ENCODE measurements at regions not wholly inside any gene's neighbourhood (a gene's known extent, or its start where the extent isn't known, plus 50 kb on each side); places are given as distances from the start of the nearest gene placed in this dataset.
"Not testable (repeated sequence)": the region's sequence is repeated elsewhere in the genome, so short reads cannot be mapped to it uniquely, and the experiment has no call there.

- ATAC-seq; H3K9me3 ChIP-seq (ENCODE audit: control insufficient read depth in 2 of 3, low read length in 3 of 3); H3K4me3 ChIP-seq (ENCODE audit: low read length); POLR2A ChIA-PET; H3K36me3 ChIP-seq (ENCODE audit: control insufficient read depth in 2 of 3, insufficient read depth in 3 of 3, low read length in 3 of 3); H3K27ac Mint-ChIP-seq; H3K27me3 ChIP-seq (ENCODE audit: control insufficient read depth in 2 of 2, insufficient read depth in 2 of 2, low read length in 2 of 2); H3K4me1 Mint-ChIP-seq; intact Hi-C loops (cut with micrococcal nuclease); H3K4me3 Mint-ChIP-seq; H3K4me1 ChIP-seq (ENCODE audit: control insufficient read depth in 2 of 2, insufficient read depth in 2 of 2, low read length in 2 of 2); DNase-seq; H3K27ac ChIP-seq (ENCODE audit: low read depth, low read length); CTCF ChIA-PET: not testable (repeated sequence)
- Mint-ChIP-seq H3K27me3 (peaks cover 0 to 25% (median 0%) of the 10 kb centered on the region in 5 donors), H3K9me3 (peaks cover 0 to 28% (median 5%) of the 10 kb centered on the region in 11 donors), H3K36me3 (peaks cover 0 to 27% (median 9%) of the 10 kb centered on the region in 5 donors)
These were observed 80.6 kb upstream of the ST3GAL5 start for GRCh38 chr2:85969367-85969766.

DNA sequence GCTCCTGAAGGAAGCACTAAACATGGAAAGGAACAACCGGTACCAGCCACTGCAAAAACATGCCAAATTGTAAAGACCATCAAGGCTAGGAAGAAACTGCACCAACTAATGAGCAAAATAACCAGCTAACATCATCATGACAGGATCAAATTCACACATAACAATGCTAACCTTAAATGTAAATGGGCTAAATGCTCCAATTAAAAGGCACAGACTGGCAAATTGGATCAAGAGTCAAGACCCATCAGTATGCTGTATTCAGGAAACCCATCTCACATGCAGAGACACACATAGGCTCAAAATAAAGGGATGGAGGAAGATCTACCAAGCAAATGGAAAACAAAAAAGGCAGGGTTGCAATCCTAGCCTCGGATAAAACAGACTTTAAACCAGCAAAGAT is 77.0 kb upstream of the ST3GAL5 start:
- H3K36me3 ChIP-seq (ENCODE audit: control insufficient read depth in 2 of 3, insufficient read depth in 3 of 3, low read length in 3 of 3); H3K9me3 ChIP-seq (ENCODE audit: control insufficient read depth in 2 of 3, low read length in 3 of 3); H3K27ac Mint-ChIP-seq; H3K4me3 ChIP-seq (ENCODE audit: low read length); H3K4me3 Mint-ChIP-seq; H3K27ac ChIP-seq (ENCODE audit: low read depth, low read length); H3K4me1 ChIP-seq (ENCODE audit: control insufficient read depth in 2 of 2, insufficient read depth in 2 of 2, low read length in 2 of 2); ATAC-seq; intact Hi-C loops (cut with micrococcal nuclease); POLR2A ChIA-PET; H3K27me3 ChIP-seq (ENCODE audit: control insufficient read depth in 2 of 2, insufficient read depth in 2 of 2, low read length in 2 of 2); DNase-seq; CTCF ChIA-PET: not testable (repeated sequence)
- Mint-ChIP-seq H3K36me3 (peaks cover 0 to 27% (median 5%) of the 10 kb centered on the region in 5 donors), H3K27me3 (peaks cover 0 to 13% (median 0%) of the 10 kb centered on the region in 5 donors), H3K9me3 (peaks cover 0 to 25% (median 2%) of the 10 kb centered on the region in 11 donors), H3K4me1 (peaks cover 0 to 15% (median 0%) of the 10 kb centered on the region in 7 donors)

- DNase-seq; ATAC-seq; intact Hi-C loops (cut with micrococcal nuclease); H3K27ac ChIP-seq (ENCODE audit: low read depth, low read length); H3K9me3 ChIP-seq (ENCODE audit: control insufficient read depth in 2 of 3, low read length in 3 of 3); CTCF ChIA-PET; H3K27me3 ChIP-seq (ENCODE audit: control insufficient read depth in 2 of 2, insufficient read depth in 2 of 2, low read length in 2 of 2); H3K36me3 ChIP-seq (ENCODE audit: control insufficient read depth in 2 of 3, insufficient read depth in 3 of 3, low read length in 3 of 3); H3K4me1 ChIP-seq (ENCODE audit: control insufficient read depth in 2 of 2, insufficient read depth in 2 of 2, low read length in 2 of 2); H3K4me3 ChIP-seq (ENCODE audit: low read length); POLR2A ChIA-PET: not testable (repeated sequence)
- peak overlapping the region in 1 of 9 donors; percentile 18 for H3K27ac Mint-ChIP-seq
- peak overlapping the region in 1 of 10 donors; percentile 1 for H3K4me3 Mint-ChIP-seq
- peaks cover 0 to 25% (median 5%) of the 10 kb centered on the region in 5 donors for H3K36me3 Mint-ChIP-seq
- H3K27me3 Mint-ChIP-seq: peaks cover 0 to 11% (median 0%) of the 10 kb centered on the region in 5 donors
- H3K4me1 Mint-ChIP-seq: peaks cover 0 to 15% (median 0%) of the 10 kb centered on the region in 7 donors
- peaks cover 0 to 20% (median 2%) of the 10 kb centered on the region in 11 donors for H3K9me3 Mint-ChIP-seq
These were observed 75.1 kb upstream of the ST3GAL5 start for GRCh38 chr2:85963747-85964418.

DNA sequence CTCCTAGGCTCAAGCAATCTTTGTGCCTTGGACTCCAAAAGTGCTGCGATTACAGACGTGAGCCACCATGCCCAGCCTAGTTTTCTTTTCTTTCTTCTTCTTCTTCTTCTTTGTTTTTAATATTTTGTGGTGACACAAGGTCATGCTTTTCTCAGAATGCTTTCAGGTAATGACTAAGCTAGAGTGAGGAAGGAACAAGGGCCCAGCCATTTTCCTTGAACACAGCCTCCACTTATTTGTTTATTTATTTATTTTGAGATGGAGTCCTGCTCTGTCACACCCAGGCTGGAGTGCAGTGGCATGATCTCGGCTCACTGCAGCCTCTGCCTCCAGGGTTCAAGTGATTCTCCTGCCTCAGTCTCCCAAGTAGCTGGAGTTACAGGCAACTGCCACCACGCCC is 74.3 kb upstream of the ST3GAL5 start:
- H3K4me1 Mint-ChIP-seq: peaks cover 0 to 18% (median 0%) of the 10 kb centered on the region in 7 donors
- ChIA-PET CTCF (no interaction called here), POLR2A (no interaction called here)
- H3K27ac Mint-ChIP-seq: peak overlapping the region in 1 of 9 donors; percentile 20
- H3K36me3 ChIP-seq (ENCODE audit: control insufficient read depth in 2 of 3, insufficient read depth in 3 of 3, low read length in 3 of 3): no peaks in the 10 kb centered on the region
- peaks cover 0 to 8% (median 0%) of the 10 kb centered on the region in 3 experiments for H3K9me3 ChIP-seq (ENCODE audit: control insufficient read depth in 2 of 3, low read length in 3 of 3)
- peaks cover 0 to 11% (median 0%) of the 10 kb centered on the region in 5 donors for H3K27me3 Mint-ChIP-seq
- intact Hi-C loops (cut with micrococcal nuclease): no loop called here
- peaks cover 0 to 20% (median 2%) of the 10 kb centered on the region in 11 donors for H3K9me3 Mint-ChIP-seq
- H3K4me3 ChIP-seq (ENCODE audit: low read length): no peak overlapping the region
- H3K36me3 Mint-ChIP-seq: peaks cover 0 to 25% (median 5%) of the 10 kb centered on the region in 5 donors
- H3K4me1 ChIP-seq (ENCODE audit: control insufficient read depth in 2 of 2, insufficient read depth in 2 of 2, low read length in 2 of 2): no peaks in the 10 kb centered on the region
- no peak for DNase-seq
- no peak overlapping the region for H3K27ac ChIP-seq (ENCODE audit: low read depth, low read length)
- H3K27me3 ChIP-seq (ENCODE audit: control insufficient read depth in 2 of 2, insufficient read depth in 2 of 2, low read length in 2 of 2): no peaks in the 10 kb centered on the region
- peak overlapping the region in 1 of 10 donors; percentile 12 for H3K4me3 Mint-ChIP-seq
- ATAC-seq: no peak

DNA sequence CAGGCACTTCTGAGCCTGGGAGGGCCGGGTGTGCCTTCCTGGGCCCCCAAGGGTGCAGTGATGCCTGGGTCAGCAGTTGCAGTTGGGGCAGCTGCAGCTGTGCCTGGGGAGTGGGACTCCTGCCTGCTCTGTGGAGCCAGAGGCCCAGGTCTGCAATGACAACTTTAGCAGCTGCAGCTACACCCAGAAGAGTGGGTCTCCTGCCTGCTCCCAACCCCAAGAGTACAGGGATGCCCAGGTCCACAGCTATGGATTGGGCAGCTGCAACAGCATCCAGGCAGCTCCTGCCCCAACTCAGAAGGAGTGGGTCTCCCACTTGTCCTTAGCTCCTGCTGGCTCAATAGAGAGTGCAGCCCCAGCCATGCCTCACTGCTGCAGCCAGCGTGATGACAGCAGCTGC is 73.0 kb upstream of the ST3GAL5 start:
- Histone ChIP-seq H3K27me3 (ENCODE audit: control insufficient read depth in 2 of 2, insufficient read depth in 2 of 2, low read length in 2 of 2) (no peaks in the 10 kb centered on the region), H3K4me3 (ENCODE audit: low read length) (no peak overlapping the region), H3K36me3 (ENCODE audit: control insufficient read depth in 2 of 3, insufficient read depth in 3 of 3, low read length in 3 of 3) (no peaks in the 10 kb centered on the region), H3K9me3 (ENCODE audit: control insufficient read depth in 2 of 3, low read length in 3 of 3) (peaks cover 0 to 8% (median 0%) of the 10 kb centered on the region in 3 experiments), H3K4me1 (ENCODE audit: control insufficient read depth in 2 of 2, insufficient read depth in 2 of 2, low read length in 2 of 2) (no peaks in the 10 kb centered on the region), H3K27ac (ENCODE audit: low read depth, low read length) (no peak overlapping the region)
- H3K4me3 Mint-ChIP-seq: no peak overlapping the region
- peaks cover 0 to 22% (median 0%) of the 10 kb centered on the region in 7 donors for H3K4me1 Mint-ChIP-seq
- ChIA-PET CTCF (no interaction called here), POLR2A (no interaction called here)
- no peak for ATAC-seq
- peaks cover 0 to 22% (median 5%) of the 10 kb centered on the region in 5 donors for H3K36me3 Mint-ChIP-seq
- peaks cover 0 to 17% (median 2%) of the 10 kb centered on the region in 11 donors for H3K9me3 Mint-ChIP-seq
- DNase-seq: no peak
- H3K27ac Mint-ChIP-seq: no peak overlapping the region
- peaks cover 0 to 9% (median 0%) of the 10 kb centered on the region in 5 donors for H3K27me3 Mint-ChIP-seq
- intact Hi-C loops (cut with micrococcal nuclease): no loop called here

DNA sequence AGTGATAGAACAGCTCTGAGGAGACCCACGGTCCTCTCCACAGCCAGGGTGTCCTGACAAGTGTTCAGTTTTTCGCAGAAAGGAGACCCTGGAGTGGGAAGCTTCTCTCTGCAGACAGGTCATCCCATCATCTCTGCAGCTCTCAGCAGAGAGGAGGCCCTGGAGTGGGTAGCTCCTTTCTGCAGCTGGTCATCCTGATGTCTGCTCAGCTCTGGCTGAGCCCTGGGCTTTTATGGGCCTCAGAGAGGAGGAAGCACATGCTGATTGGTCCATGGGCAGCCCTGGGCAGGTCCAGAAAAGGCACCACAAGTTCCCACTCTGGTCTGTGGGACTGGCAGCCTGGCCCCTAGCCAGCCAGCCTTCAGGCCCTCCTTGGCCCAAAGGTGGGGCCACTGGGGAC is 72.3 kb upstream of the ST3GAL5 start:
- no peak overlapping the region for H3K27ac Mint-ChIP-seq
- H3K4me1 Mint-ChIP-seq: peaks cover 0 to 22% (median 0%) of the 10 kb centered on the region in 7 donors
- DNase-seq: no peak
- Histone ChIP-seq H3K27me3 (ENCODE audit: control insufficient read depth in 2 of 2, insufficient read depth in 2 of 2, low read length in 2 of 2) (no peaks in the 10 kb centered on the region), H3K9me3 (ENCODE audit: control insufficient read depth in 2 of 3, low read length in 3 of 3) (peaks cover 0 to 8% (median 0%) of the 10 kb centered on the region in 3 experiments), H3K4me1 (ENCODE audit: control insufficient read depth in 2 of 2, insufficient read depth in 2 of 2, low read length in 2 of 2) (no peaks in the 10 kb centered on the region), H3K27ac (ENCODE audit: low read depth, low read length) (no peak overlapping the region), H3K36me3 (ENCODE audit: control insufficient read depth in 2 of 3, insufficient read depth in 3 of 3, low read length in 3 of 3) (no peaks in the 10 kb centered on the region), H3K4me3 (ENCODE audit: low read length) (no peak overlapping the region)
- H3K27me3 Mint-ChIP-seq: peaks cover 0 to 6% (median 0%) of the 10 kb centered on the region in 5 donors
- intact Hi-C loops (cut with micrococcal nuclease): no loop called here
- no peak for ATAC-seq
- H3K36me3 Mint-ChIP-seq: peaks cover 0 to 20% (median 5%) of the 10 kb centered on the region in 5 donors
- no peak overlapping the region for H3K4me3 Mint-ChIP-seq
- H3K9me3 Mint-ChIP-seq: peaks cover 0 to 17% (median 2%) of the 10 kb centered on the region in 11 donors
- POLR2A ChIA-PET: interaction anchor here (0.6 kb wide), 1 partner anchor 20 kb away, joined by 3 read pairs; no protein-coding TSS in a partner anchor
- CTCF ChIA-PET: no interaction called here

All from naive thymus-derived CD4-positive, alpha-beta T cell (primary cell).